GM12801 (cell line): ENCODE measurements at regions not wholly inside any gene's neighbourhood (a gene's known extent, or its start where the extent isn't known, plus 50 kb on each side); places are given as distances from the start of the nearest gene placed in this dataset.

Source experiments
- CTCF ChIP-seq: IDR thresholded peaks from one replicate; pipeline ENCODE4 v1.5.1; 2011; ENCODE audit warnings: control low read depth; ENCODE audit not compliant: insufficient read length; ENCODE audit errors: extremely low read depth

- TF ChIP-seq CTCF: no peak
These were observed 56.5 kb upstream of the PPARGC1A start for GRCh38 chr4:23946299-23946698.

GRCh38 chr4:23945451-23946017 is 55.7 kb upstream of the PPARGC1A start:
- TF ChIP-seq CTCF: no peak

GRCh38 chr4:23943478-23943877 is 53.6 kb upstream of the PPARGC1A start:
- no peak for TF ChIP-seq CTCF

- TF ChIP-seq CTCF: no peak
These were observed 52.6 kb upstream of the PPARGC1A start for GRCh38 chr4:23942471-23942870.
